ENCODE measurements at regions not wholly inside any gene's neighbourhood (a gene's known extent, or its start where the extent isn't known, plus 50 kb on each side); places are given as distances from the start of the nearest gene placed in this dataset.
"Not testable (repeated sequence)": the region's sequence is repeated elsewhere in the genome, so short reads cannot be mapped to it uniquely, and the experiment has no call there.

- Histone ChIP-seq H3K4me3 (no peak overlapping the region), H3K27me3 (no peaks in the 10 kb centered on the region), H3K9me3 (no peaks in the 10 kb centered on the region), H3K4me1 (no peaks in the 10 kb centered on the region), H3K36me3 (no peaks in the 10 kb centered on the region), H3K27ac (peak overlapping the region in 2 of 4 donors; percentile 35 to 38)
- TF ChIP-seq CTCF (IDR thresholded peaks at IDR 0.05 in 4 of 5, conservative IDR thresholded peaks at IDR 0.05 in 1 of 5) (no peak), POLR2A (IDR thresholded peaks at IDR 0.05) (no peak)
- intact Hi-C loops (cut with DNase I; ENCODE audit: low total_unique reads): no loop called here
- peak; percentile 62 to 64 for ATAC-seq
- in situ Hi-C loops (cut with MboI; ENCODE audit: low sequenced_read_pairs in 4 of 4): no loop called here
- DNase-seq: peak; percentile 9 to 23
Observed at GRCh38 chr12:27861428-27862167, 81.6 kb upstream of the MANSC4 start.

- in situ Hi-C loops (cut with MboI; ENCODE audit: low sequenced_read_pairs in 4 of 4): no loop called here
- Histone ChIP-seq H3K9me3 (no peaks in the 10 kb centered on the region), H3K27me3 (no peaks in the 10 kb centered on the region), H3K36me3 (no peaks in the 10 kb centered on the region), H3K4me1 (no peaks in the 10 kb centered on the region), H3K27ac (no peak overlapping the region), H3K4me3 (no peak overlapping the region)
- TF ChIP-seq POLR2A (IDR thresholded peaks at IDR 0.05) (no peak), CTCF (IDR thresholded peaks at IDR 0.05 in 4 of 5, conservative IDR thresholded peaks at IDR 0.05 in 1 of 5) (no peak)
- ATAC-seq (no peak), DNase-seq (no peak)
- intact Hi-C loops (cut with DNase I; ENCODE audit: low total_unique reads): no loop called here
Observed at GRCh38 chr12:27859648-27860047, 79.6 kb upstream of the MANSC4 start.

- H3K27me3 ChIP-seq; in situ Hi-C loops (cut with MboI; ENCODE audit: low sequenced_read_pairs in 4 of 4); H3K27ac ChIP-seq; H3K9me3 ChIP-seq; ATAC-seq; DNase-seq; H3K4me1 ChIP-seq; H3K36me3 ChIP-seq; H3K4me3 ChIP-seq; intact Hi-C loops (cut with DNase I; ENCODE audit: low total_unique reads): not testable (repeated sequence)
Observed at GRCh38 chr12:27857006-27857405, 77.0 kb upstream of the MANSC4 start.

- ATAC-seq (no peak), DNase-seq (no peak)
- Histone ChIP-seq H3K4me1 (no peaks in the 10 kb centered on the region), H3K27ac (no peak overlapping the region), H3K36me3 (no peaks in the 10 kb centered on the region), H3K27me3 (no peaks in the 10 kb centered on the region), H3K4me3 (no peak overlapping the region), H3K9me3 (no peaks in the 10 kb centered on the region)
- intact Hi-C loops (cut with DNase I; ENCODE audit: low total_unique reads): no loop called here
- no peak for TF ChIP-seq CTCF (IDR thresholded peaks at IDR 0.05 in 4 of 5, conservative IDR thresholded peaks at IDR 0.05 in 1 of 5)
- in situ Hi-C loops (cut with MboI; ENCODE audit: low sequenced_read_pairs in 4 of 4): no loop called here
Observed at GRCh38 chr12:27852742-27853141, 72.7 kb upstream of the MANSC4 start.

All from gastrocnemius medialis (tissue), 4 donors.